OCI-LY7 (cell line): ENCODE measurements at regions not wholly inside any gene's neighbourhood (a gene's known extent, or its start where the extent isn't known, plus 50 kb on each side); places are given as distances from the start of the nearest gene placed in this dataset.

Experiments used
- BruUV-seq: library from RNA; stranded (reverse); fragments of 400-500 nt; replicated peaks from 2 replicates; lab custom pipeline; 2021; lab: Mats Ljungman, UMichigan
- CTCF ChIA-PET: fragments of 300-600 bp; sonication (Branson Sonifier 250); formaldehyde crosslinking; loops from one replicate; lab custom pipeline; 2022; ENCODE audit warnings: antibody characterized with exemption; ENCODE audit not compliant: unreplicated experiment; lab: Charles Lee
- POLR2A ChIA-PET: fragments of 300-600 bp; sonication (Branson Sonifier 250); formaldehyde crosslinking; loops from one replicate; lab custom pipeline; 2022; ENCODE audit warnings: antibody characterized with exemption; lab: Charles Lee
- DNase-seq: peaks from one replicate; pipeline ENCODE4 v3.0.0-alpha.2; 2015; ENCODE audit warnings: low spot score
- H2AFZ ChIP-seq: fragments of 200-600 bp; sonication (generic), shearing (Covaris generic); 2 replicates; pipeline ENCODE4 v1.6.1; 2014; ENCODE audit warnings: mild to moderate bottlenecking, antibody characterized with exemption, low read length, moderate library complexity
- H3K27ac ChIP-seq: fragments of 200-600 bp; sonication (generic); 2 replicates; pipeline ENCODE4 v1.5.1; 2014; ENCODE audit warnings: mixed run types, low read depth, mild to moderate bottlenecking, moderate library complexity, low read length, inconsistent platforms; ENCODE audit not compliant: poor library complexity, severe bottlenecking
- H3K36me3 ChIP-seq: fragments of 200-600 bp; sonication (generic); 2 replicates; pipeline ENCODE4 v1.6.1; 2014; ENCODE audit warnings: mild to moderate bottlenecking, antibody characterized with exemption, low read length, moderate library complexity, mixed read lengths; ENCODE audit not compliant: insufficient read depth
- H3K4me1 ChIP-seq: fragments of 200-600 bp; sonication (generic); 2 replicates; pipeline ENCODE4 v1.5.1; 2014; ENCODE audit warnings: mild to moderate bottlenecking, low read length; ENCODE audit not compliant: insufficient read depth, poor library complexity, severe bottlenecking
- H3K4me2 ChIP-seq: fragments of 200-600 bp; sonication (generic); 2 replicates; pipeline ENCODE4 v1.6.1; 2014; ENCODE audit warnings: mild to moderate bottlenecking, low read length
- H3K4me3 ChIP-seq: fragments of 200-600 bp; sonication (generic); 2 replicates; pipeline ENCODE4 v1.5.1; 2014; ENCODE audit warnings: mild to moderate bottlenecking, low read depth, low read length; ENCODE audit not compliant: poor library complexity, severe bottlenecking
- H3K79me2 ChIP-seq: fragments of 200-600 bp; sonication (generic); 2 replicates; pipeline ENCODE4 v1.6.1; 2016; ENCODE audit warnings: low read depth, mild to moderate bottlenecking, low read length, moderate library complexity, mixed read lengths; ENCODE audit not compliant: insufficient read depth
- H3K9me2 ChIP-seq: fragments of 200-600 bp; sonication (generic); 2 replicates; pipeline ENCODE4 v1.6.1; 2016; ENCODE audit warnings: mild to moderate bottlenecking, low read length, mixed read lengths; ENCODE audit not compliant: insufficient read depth
- H3K9me3 ChIP-seq: fragments of 200-600 bp; sonication (generic); 2 replicates; pipeline ENCODE4 v1.6.1; 2014; ENCODE audit warnings: mild to moderate bottlenecking, mixed run types, low read length, mixed read lengths
- H4K20me1 ChIP-seq: fragments of 200-600 bp; sonication (generic); 2 replicates; pipeline ENCODE4 v1.6.1; 2014; ENCODE audit warnings: mild to moderate bottlenecking, antibody characterized with exemption, low read length, moderate library complexity, mixed read lengths; ENCODE audit not compliant: insufficient read depth
- CTCF ChIP-seq: fragments of 200-600 bp; sonication (generic); conservative IDR thresholded peaks from 2 replicates; pipeline ENCODE4 v1.5.1; 2014; ENCODE audit warnings: mild to moderate bottlenecking, antibody characterized with exemption, low read length, moderate library complexity, mixed read lengths
- EZH2phosphoT487 ChIP-seq: fragments of 200-600 bp; sonication (generic); IDR thresholded peaks from 2 replicates; pipeline ENCODE4 v1.6.1; 2018; ENCODE audit warnings: low read depth, borderline replicate concordance, mild to moderate bottlenecking, mixed run types, antibody characterized with exemption, low read length, moderate library complexity, mixed read lengths
- intact Hi-C: fragments of 100-400 bp; cut with micrococcal nuclease; formaldehyde crosslinking; loops from one replicate; pipeline ENCODE4 v1.10.0; 2022; ENCODE audit not compliant: unreplicated experiment

GRCh38 chr2:146238254-146238966 is 1606.4 kb upstream of the ACVR2A start:
- Histone ChIP-seq H3K9me3 (no peaks in the 10 kb centered on the region), H3K4me2 (no peak overlapping the region), H2AFZ (no peak overlapping the region), H3K36me3 (no peaks in the 10 kb centered on the region), H3K4me1 (no peaks in the 10 kb centered on the region), H4K20me1 (no peaks in the 10 kb centered on the region), H3K9me2 (no peaks in the 10 kb centered on the region), H3K79me2 (no peaks in the 10 kb centered on the region), H3K4me3 (no peak overlapping the region), H3K27ac (no peak overlapping the region)
- no TSS peak for BruUV-seq
- TF ChIP-seq EZH2phosphoT487: no peak
- no peak for TF ChIP-seq CTCF
- DNase-seq: no peak
- ChIA-PET CTCF (no interaction called here), POLR2A (interaction anchor here (0.7 kb wide), 1 partner anchor 214 kb away, joined by 4 read pairs; no protein-coding TSS in a partner anchor)
- intact Hi-C loops: no loop called here

- no peak overlapping the region for H3K4me2 ChIP-seq
- no peak for TF ChIP-seq EZH2phosphoT487
- TF ChIP-seq CTCF: no peak
- no peaks in the 10 kb centered on the region for H3K36me3 ChIP-seq
- H4K20me1 ChIP-seq: no peaks in the 10 kb centered on the region
- H3K9me3 ChIP-seq: no peaks in the 10 kb centered on the region
- no peak for DNase-seq
- H3K4me1 ChIP-seq: no peaks in the 10 kb centered on the region
- H3K27ac ChIP-seq: no peak overlapping the region
- intact Hi-C loops: no loop called here
- CTCF ChIA-PET: no interaction called here
- no peaks in the 10 kb centered on the region for H3K79me2 ChIP-seq
- no peaks in the 10 kb centered on the region for H3K9me2 ChIP-seq
- POLR2A ChIA-PET: interaction anchor here (1.1 kb wide), 1 partner anchor 10 kb away, joined by 4 read pairs; no protein-coding TSS in a partner anchor
- BruUV-seq: no TSS peak
- no peak overlapping the region for H2AFZ ChIP-seq
- no peak overlapping the region for H3K4me3 ChIP-seq
These were observed 1609.7 kb upstream of the ACVR2A start for GRCh38 chr2:146235158-146235557.

GRCh38 chr2:146229508-146230155 is 1615.2 kb upstream of the ACVR2A start:
- Histone ChIP-seq H4K20me1 (no peaks in the 10 kb centered on the region), H3K4me1 (no peaks in the 10 kb centered on the region), H3K9me2 (no peaks in the 10 kb centered on the region), H3K4me2 (no peak overlapping the region), H3K79me2 (no peaks in the 10 kb centered on the region), H3K27ac (no peak overlapping the region), H3K9me3 (no peaks in the 10 kb centered on the region), H3K36me3 (no peaks in the 10 kb centered on the region), H3K4me3 (no peak overlapping the region), H2AFZ (no peak overlapping the region)
- DNase-seq: no peak
- ChIA-PET POLR2A (no interaction called here), CTCF (no interaction called here)
- TF ChIP-seq CTCF: no peak
- no peak for TF ChIP-seq EZH2phosphoT487
- BruUV-seq: no TSS peak
- intact Hi-C loops: no loop called here
